Breast epithelium (tissue), 4 donors: ENCODE measurements at regions not wholly inside any gene's neighbourhood (a gene's known extent, or its start where the extent isn't known, plus 50 kb on each side); places are given as distances from the start of the nearest gene placed in this dataset.

Experiments
- DNase-seq, 2 donors: peaks; one replicate each; pipeline ENCODE4 v3.0.0-alpha.2; 2019; ENCODE audit warnings: low spot score in 2 of 2
- H3K27ac ChIP-seq, 2 donors: fragments of 200-600 bp; sonication (generic) in 1 of 2; one replicate each; pipeline ENCODE4 v1.5.1; 2016 to 2019; ENCODE audit warnings: mild to moderate bottlenecking in 1 of 2
- H3K27me3 ChIP-seq, 2 donors: fragments of 200-600 bp; sonication (generic) in 1 of 2; one replicate each; pipeline versions ENCODE4 v1.5.1 to v1.6.0; 2017 to 2019; ENCODE audit warnings: control low read depth in 1 of 2, mild to moderate bottlenecking in 1 of 2
- H3K36me3 ChIP-seq: fragments of 200-600 bp; one replicate; pipeline ENCODE4 v1.5.1; 2019
- H3K4me1 ChIP-seq, 2 donors: fragments of 200-600 bp; sonication (generic); one replicate each; pipeline ENCODE4 v1.5.1; 2016 to 2019; ENCODE audit warnings: control low read depth in 1 of 2
- H3K4me3 ChIP-seq, 3 donors: fragments of 200-600 bp; sonication (generic); 1 replicate in 2 of 3; 2 replicates in 1 of 3; pipeline ENCODE4 v1.5.1; 2016 to 2019; ENCODE audit warnings: mild to moderate bottlenecking in 3 of 3, moderate library complexity in 2 of 3
- H3K9me3 ChIP-seq, 2 donors: fragments of 200-600 bp; sonication (generic) in 1 of 2; one replicate each; pipeline ENCODE4 v1.5.1; 2016 to 2019; ENCODE audit warnings: control low read depth in 1 of 2
- CTCF ChIP-seq, 3 donors: fragments of 450-650 bp; IDR thresholded peaks; one replicate each; pipeline ENCODE4 v1.5.1; 2016 to 2017; ENCODE audit warnings: antibody characterized with exemption in 3 of 3, mild to moderate bottlenecking in 3 of 3, moderate library complexity in 3 of 3
- POLR2A ChIP-seq: fragments of 450-650 bp; IDR thresholded peaks from one replicate; pipeline ENCODE4 v1.6.1; 2016; ENCODE audit warnings: antibody characterized with exemption, mild to moderate bottlenecking, moderate library complexity
- POLR2AphosphoS5 ChIP-seq, 3 donors: sonication (generic); formaldehyde crosslinking; IDR thresholded peaks; one replicate each; pipeline ENCODE4 v1.6.1; 2017; ENCODE audit warnings: antibody characterized with exemption in 3 of 3
- intact Hi-C: fragments of 100-400 bp; cut with DNase I; formaldehyde crosslinking; loops from one replicate; pipeline ENCODE4 v1.15.1; 2023; ENCODE audit warnings: low total_unique reads

- H3K9me3 ChIP-seq: peaks cover 0 to 6% of the 10 kb centered on the region in 2 donors
- no peak for DNase-seq
- TF ChIP-seq POLR2A: no peak
- no peak for TF ChIP-seq POLR2AphosphoS5 (IDR thresholded peaks at IDR 0.05)
- TF ChIP-seq CTCF (IDR thresholded peaks at IDR 0.05): no peak
- no peaks in the 10 kb centered on the region for H3K27me3 ChIP-seq
- no peak overlapping the region for H3K4me3 ChIP-seq
- no peaks in the 10 kb centered on the region for H3K36me3 ChIP-seq
- H3K27ac ChIP-seq: no peak overlapping the region
- no peaks in the 10 kb centered on the region for H3K4me1 ChIP-seq
- intact Hi-C loops: no loop called here
Observed at GRCh38 chr18:56109757-56110156, 521.8 kb upstream of the TCF4 start.

GRCh38 chr18:56108478-56109367 lies 520.7 kb upstream of the TCF4 start:
- intact Hi-C loops: no loop called here
- H3K4me1 ChIP-seq: no peaks in the 10 kb centered on the region
- DNase-seq: no peak
- H3K4me3 ChIP-seq: no peak overlapping the region
- peaks cover 0 to 9% of the 10 kb centered on the region in 2 donors for H3K9me3 ChIP-seq
- TF ChIP-seq POLR2A: no peak
- no peak for TF ChIP-seq CTCF (IDR thresholded peaks at IDR 0.05)
- no peak for TF ChIP-seq POLR2AphosphoS5 (IDR thresholded peaks at IDR 0.05)
- H3K36me3 ChIP-seq: no peaks in the 10 kb centered on the region
- no peak overlapping the region for H3K27ac ChIP-seq
- no peaks in the 10 kb centered on the region for H3K27me3 ChIP-seq

- H3K4me3 ChIP-seq: no peak overlapping the region
- TF ChIP-seq POLR2AphosphoS5 (IDR thresholded peaks at IDR 0.05) (no peak), POLR2A (no peak), CTCF (IDR thresholded peaks at IDR 0.05) (no peak)
- no peaks in the 10 kb centered on the region for H3K36me3 ChIP-seq
- H3K4me1 ChIP-seq: no peaks in the 10 kb centered on the region
- peaks cover 0 to 9% of the 10 kb centered on the region in 2 donors for H3K9me3 ChIP-seq
- no peak overlapping the region for H3K27ac ChIP-seq
- intact Hi-C loops: no loop called here
- H3K27me3 ChIP-seq: no peaks in the 10 kb centered on the region
- no peak for DNase-seq
Observed at GRCh38 chr18:56107821-56108477, 520.0 kb upstream of the TCF4 start.

GRCh38 chr18:56100090-56100722 lies 512.2 kb upstream of the TCF4 start:
- Histone ChIP-seq H3K9me3 (peaks cover 0 to 7% of the 10 kb centered on the region in 2 donors), H3K4me1 (no peaks in the 10 kb centered on the region), H3K27ac (no peak overlapping the region), H3K4me3 (no peak overlapping the region), H3K27me3 (no peaks in the 10 kb centered on the region), H3K36me3 (no peaks in the 10 kb centered on the region)
- no peak for DNase-seq
- intact Hi-C loops: no loop called here
- TF ChIP-seq POLR2A (no peak), POLR2AphosphoS5 (IDR thresholded peaks at IDR 0.05) (no peak), CTCF (IDR thresholded peaks at IDR 0.05) (no peak)

- TF ChIP-seq POLR2AphosphoS5 (IDR thresholded peaks at IDR 0.05): no peak
- H3K27ac ChIP-seq: no peak overlapping the region
- H3K4me3 ChIP-seq: no peak overlapping the region
- intact Hi-C loops: no loop called here
- DNase-seq: no peak
- H3K4me1 ChIP-seq: no peaks in the 10 kb centered on the region
- H3K36me3 ChIP-seq: no peaks in the 10 kb centered on the region
- no peaks in the 10 kb centered on the region for H3K9me3 ChIP-seq
- H3K27me3 ChIP-seq: no peaks in the 10 kb centered on the region
Observed at GRCh38 chr18:56097621-56098020, 509.6 kb upstream of the TCF4 start.
